Activated CD4-positive, alpha-beta T cell treated with anti-CD3 and anti-CD28 coated beads, Interleukin-2, Interleukin-6, amounts not matched to agents 100 ng/mL and 50 ng/mL, durations not matched to agents 16 hours and 8 hours (primary cell): ENCODE measurements at regions not wholly inside any gene's neighbourhood (a gene's known extent, or its start where the extent isn't known, plus 50 kb on each side); places are given as distances from the start of the nearest gene placed in this dataset.
"Not testable (repeated sequence)": the region's sequence is repeated elsewhere in the genome, so short reads cannot be mapped to it uniquely, and the experiment has no call there.

ENCODE experiments used
- DNase-seq: peaks from one replicate; pipeline ENCODE4 v3.0.0-alpha.2; 2020

DNA sequence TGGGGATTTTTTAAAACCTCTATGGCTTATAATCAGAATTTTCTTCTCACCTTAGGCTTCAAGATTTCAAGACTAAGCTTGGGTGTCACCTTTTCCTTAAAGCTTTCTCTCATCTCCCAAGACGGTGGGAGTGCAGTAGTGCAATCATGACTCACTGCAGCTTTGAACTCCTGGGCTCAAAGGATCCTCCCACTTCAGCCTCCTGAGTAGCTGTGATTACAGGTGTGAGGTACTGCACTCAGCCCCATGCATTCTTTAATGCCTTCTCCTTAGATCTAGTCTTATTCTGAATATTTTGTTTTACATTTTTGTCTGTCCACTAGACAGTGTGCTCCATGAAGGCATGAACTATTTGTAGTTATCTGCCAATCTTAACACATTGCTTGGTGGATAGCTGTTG, 55.7 kb upstream of the FAT3 start:
- DNase-seq, result no peak

DNA sequence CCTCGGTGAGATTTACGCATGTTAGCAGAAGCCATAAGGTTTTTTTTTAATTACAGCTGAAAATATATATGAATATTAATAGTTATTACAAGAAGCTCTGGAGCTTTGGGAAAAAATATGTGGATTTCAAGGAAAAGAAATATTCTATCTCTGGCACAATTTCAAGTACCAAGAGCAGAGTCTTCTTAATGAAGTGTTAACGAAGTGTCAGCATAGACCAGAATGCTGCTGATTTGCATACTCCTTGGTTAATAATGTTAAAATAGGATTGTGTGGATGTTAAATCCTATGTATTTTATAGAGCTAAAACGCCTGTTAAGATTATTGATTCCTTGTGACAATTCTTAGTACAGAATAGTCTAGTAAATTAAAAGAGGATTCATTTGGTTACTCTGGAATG, 57.0 kb upstream of the FAT3 start:
- no peak for DNase-seq

DNA sequence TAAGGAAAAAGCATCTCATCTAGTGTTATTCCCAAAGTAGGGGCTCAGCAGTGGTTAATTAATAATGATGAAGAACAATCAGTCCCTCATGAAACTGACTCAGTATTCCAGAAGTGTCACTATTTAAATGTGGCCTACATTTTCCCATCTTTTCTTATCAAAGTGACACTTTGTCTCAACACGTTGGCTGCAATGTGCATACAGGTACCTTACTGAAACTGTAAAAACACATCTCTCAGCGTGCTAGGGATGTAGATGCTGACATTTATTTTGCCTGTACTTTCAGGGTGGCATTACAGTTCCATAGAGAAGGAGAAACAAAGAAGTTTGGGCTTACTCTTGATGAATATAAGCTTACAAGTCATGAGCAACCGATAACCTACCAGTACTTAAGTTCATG, 58.3 kb upstream of the FAT3 start:
- DNase-seq, result no peak

DNA sequence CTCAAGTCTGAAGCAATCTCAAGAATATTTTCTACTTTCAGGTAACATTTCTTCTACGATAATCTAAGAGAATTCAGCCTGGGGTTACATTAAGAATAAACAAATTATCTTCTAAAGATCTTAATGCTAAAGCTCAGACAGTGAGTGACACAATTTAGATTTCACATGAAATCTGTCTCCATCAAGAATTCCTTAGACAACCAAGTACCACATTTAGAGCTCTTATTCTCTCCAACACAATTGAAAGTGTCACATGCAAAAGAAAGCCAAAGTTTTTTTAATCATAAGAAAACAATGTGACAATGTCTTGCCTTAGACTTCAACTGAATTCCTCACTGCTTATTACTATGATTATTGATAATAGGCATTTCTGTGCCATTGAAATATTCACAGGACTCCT, 60.7 kb upstream of the FAT3 start:
- no peak for DNase-seq

- DNase-seq, result no peak
Observed at GRCh38 chr11:92162776-92163175, 61.8 kb upstream of the FAT3 start.

GRCh38 chr11:92159931-92160330, 64.7 kb upstream of the FAT3 start:
- DNase-seq, result no peak

GRCh38 chr11:92157390-92157789, 67.2 kb upstream of the FAT3 start:
- DNase-seq, result not testable (repeated sequence)

GRCh38 chr11:92154611-92155010, 70.0 kb upstream of the FAT3 start:
- no peak for DNase-seq

DNA sequence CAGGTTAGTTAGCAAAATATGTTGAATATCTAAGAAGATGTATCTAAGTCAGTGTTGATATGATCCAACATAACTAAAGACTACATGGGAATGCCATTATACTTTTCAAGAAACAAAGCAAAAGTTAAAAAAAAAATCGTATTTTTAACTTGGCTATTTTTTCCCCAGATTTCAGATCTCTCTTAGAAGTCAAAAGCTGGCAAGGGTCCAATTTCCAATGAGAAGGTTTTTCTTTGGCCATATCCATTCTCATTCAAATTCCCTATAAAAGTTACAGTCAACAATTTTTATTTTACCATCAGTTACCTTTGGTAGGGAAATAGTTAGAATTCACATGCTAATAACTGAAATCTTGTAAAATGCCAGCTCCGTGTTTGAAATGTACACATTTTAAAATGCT, 70.5 kb upstream of the FAT3 start:
- no peak for DNase-seq

- DNase-seq, result no peak
Observed at GRCh38 chr11:92153542-92153941, 71.1 kb upstream of the FAT3 start.

- DNase-seq, result no peak
Observed at GRCh38 chr11:92152245-92152644, 72.4 kb upstream of the FAT3 start.

DNA sequence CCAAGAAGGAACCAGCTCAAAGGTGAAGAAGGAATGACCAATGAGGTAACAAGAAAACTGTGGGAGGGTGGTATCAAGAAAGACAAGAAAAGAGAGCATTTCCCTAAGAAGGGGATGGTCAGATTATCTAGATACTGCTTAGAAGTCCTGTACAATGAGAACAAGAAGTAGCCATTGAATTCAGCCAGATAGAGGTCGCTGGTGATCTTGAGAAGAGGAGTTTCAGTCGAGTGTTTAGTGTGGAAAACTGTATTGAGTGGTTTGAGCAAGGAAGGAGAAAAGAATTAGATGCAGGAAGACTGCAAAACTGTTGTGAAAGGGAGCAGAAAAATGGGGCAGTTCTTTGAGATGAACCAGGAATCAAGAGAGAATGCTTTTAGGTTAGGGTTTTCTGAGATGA, 74.6 kb upstream of the FAT3 start:
- no peak for DNase-seq

- no peak for DNase-seq
Observed at GRCh38 chr11:92141725-92142124, 82.9 kb upstream of the FAT3 start.

DNA sequence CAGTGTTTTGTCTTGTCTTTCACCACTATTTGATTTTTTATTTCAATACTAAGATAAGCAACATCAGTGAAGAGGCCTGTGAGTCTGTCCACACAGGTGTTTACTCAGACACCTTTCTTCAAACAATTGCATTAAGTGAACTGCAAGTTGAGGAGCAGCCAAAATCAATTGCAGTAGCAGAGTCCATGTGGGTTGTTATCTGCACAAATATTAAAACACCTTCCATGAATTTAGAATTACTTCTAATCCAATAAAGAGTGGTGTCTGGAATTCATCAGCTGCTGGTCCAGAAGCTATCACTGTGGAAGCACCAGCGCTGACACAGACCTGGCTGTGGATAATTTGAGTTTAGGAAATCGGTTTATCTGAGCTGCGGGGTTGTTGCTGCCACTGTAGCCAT, 83.5 kb upstream of the FAT3 start:
- DNase-seq, result no peak

DNA sequence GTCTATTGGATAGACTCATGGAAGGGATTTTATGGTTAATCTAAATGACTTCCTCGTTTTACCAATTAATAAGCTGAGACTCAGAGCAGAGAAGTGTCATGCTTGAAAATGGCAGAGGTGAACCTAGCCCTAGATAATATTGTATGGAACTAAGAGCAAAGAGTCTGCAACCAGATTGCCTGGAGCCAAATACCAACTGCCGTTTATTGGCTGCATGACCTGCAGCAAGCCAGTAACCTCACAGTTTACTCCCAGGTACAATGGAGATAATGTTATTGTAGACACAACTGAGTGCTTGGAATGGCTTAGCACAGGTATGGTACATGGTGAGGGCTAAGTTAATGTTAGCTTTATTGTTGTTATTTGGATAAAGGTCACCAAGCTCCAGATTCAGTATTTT, 84.6 kb upstream of the FAT3 start:
- no peak for DNase-seq

DNA sequence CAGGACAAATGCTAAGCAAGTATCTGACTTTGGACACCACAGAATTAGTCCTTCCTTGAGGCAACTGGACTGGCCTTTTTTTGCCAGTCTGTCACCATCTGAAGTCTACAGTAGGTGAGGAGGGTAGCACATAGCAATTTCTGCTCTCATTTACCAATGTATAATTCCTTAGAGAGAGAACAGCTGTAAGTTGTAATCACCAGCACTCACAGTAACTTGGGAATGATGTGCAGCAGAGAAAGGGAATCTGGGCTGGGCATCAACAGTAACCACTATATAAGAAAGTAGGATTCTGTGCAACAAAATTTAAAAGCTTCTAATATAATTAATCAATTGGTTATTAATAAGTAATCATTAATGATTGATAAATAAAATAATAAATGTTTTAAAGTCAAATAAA, 86.3 kb upstream of the FAT3 start:
- no peak for DNase-seq

DNA sequence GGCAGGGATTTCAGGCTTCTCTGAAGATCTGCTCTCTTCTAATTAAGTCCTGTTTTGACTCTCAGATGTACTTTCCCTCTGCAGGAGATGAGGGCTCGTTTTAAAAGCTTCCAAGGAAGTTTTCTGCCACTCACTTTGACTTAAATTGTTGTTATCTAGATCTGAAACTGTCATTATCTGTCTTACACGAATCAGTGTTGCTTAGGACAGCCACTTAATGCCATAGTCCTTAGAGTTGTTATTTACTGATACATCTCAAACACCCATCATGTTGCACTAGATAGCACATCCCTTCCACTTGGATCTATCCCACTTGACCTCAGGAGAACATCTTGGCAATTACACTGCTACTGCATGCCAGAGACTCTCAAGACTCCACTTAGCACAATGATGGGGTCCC, 86.9 kb upstream of the FAT3 start:
- DNase-seq, result no peak

- no peak for DNase-seq
Observed at GRCh38 chr11:92136797-92137196, 87.8 kb upstream of the FAT3 start.

GRCh38 chr11:92131289-92131865, 93.2 kb upstream of the FAT3 start:
- DNase-seq, result no peak

- DNase-seq, result no peak
Observed at GRCh38 chr11:92130421-92130831, 94.2 kb upstream of the FAT3 start.

DNA sequence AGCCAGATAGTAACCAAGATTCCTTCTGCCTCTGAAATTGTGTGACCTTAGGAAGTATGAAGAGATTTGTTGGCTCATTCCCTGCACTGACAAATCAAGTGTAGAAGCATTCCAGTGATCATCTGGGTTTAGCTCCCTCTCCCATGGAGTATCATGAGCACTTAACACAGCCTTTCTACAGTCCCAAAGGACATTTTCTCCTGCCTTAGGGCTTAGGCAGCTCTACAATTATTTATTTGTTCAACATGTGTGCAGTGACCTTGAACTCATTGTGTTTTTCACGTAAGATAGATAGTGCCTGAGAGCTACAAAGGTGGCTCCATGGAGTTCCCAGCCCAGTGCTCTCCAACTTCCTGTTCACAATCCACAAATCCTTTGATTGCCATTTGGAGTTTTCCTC, 94.8 kb upstream of the FAT3 start:
- DNase-seq, result no peak

DNA sequence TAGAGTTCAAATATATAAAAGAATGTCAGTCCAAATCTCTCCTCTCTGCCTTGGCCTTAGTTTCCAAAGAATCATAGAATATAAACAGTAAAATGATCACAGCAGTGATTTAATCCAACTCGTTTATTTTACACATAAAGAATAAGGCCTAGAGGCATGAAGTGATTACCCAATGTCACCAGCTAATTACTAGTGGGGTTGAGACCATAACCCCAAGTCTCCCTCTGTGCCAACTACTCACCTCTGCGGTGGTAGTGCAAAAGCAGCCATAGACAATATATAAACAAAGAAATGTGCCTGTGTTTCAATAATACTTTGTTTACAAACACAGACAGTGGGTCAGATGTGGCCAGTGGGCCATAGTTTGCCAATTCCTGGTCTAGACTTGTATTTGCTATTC, 96.6 kb upstream of the FAT3 start:
- no peak for DNase-seq

DNA sequence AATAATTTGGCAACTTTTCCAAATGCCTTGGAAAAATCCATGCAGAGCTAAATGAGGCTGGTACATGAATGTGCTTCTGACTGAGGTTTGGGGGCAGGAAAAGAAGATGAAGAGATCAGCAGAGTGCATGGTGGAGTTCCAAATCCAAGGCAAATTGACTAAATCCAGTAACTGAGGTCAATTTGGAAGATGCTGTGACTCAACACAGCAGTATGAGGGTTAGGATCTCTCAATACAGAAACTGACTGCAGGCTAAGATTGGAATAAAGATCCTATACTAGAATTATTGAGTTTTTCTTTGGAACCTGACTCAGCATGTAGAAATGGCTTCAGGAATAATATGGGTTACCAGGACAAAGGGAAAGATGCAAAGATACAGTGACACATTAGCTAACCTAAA, 99.3 kb upstream of the FAT3 start:
- DNase-seq, result no peak

- no peak for DNase-seq
Observed at GRCh38 chr11:92123540-92123939, 101.1 kb upstream of the FAT3 start.

DNA sequence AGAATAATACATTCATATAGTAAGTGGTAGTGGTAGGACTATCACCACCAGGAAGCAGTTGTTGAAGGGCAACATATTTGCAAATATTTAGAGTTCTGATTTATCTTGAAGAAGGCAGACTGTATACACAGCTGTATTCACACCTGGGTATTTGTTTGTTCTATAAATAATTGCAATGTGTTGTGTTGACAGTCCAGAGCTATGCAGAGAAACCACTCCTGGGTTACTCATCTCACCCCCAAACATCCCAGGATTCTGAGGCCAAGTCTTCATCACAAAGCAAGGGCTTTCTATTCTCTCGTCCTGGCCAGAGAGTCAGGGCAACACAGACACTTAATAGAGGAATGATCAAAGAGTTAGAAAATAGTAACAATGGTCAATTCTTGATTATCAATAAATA, 102.1 kb upstream of the FAT3 start:
- no peak for DNase-seq

- no peak for DNase-seq
Observed at GRCh38 chr11:92111287-92111686, 113.3 kb upstream of the FAT3 start.
